HepG2 (cell line): ENCODE measurements at regions not wholly inside any gene's neighbourhood (a gene's known extent, or its start where the extent isn't known, plus 50 kb on each side); places are given as distances from the start of the nearest gene placed in this dataset.

ENCODE experiments used
- ATAC-seq: fragments of 200-7000 bp; cut with Tn5 transposase; 3 replicates; pipeline ENCODE4 v1.9.1; 2020; ENCODE audit warnings: mild to moderate bottlenecking, moderate library complexity
- BruUV-seq: library from RNA; stranded (reverse); fragments of 400-500 nt; replicated peaks from 2 replicates; lab custom pipeline; 2021; lab: Mats Ljungman, UMichigan
- CTCF ChIA-PET: fragments of 300-600 bp; formaldehyde crosslinking; extraction: SDS; loops from one replicate; lab custom pipeline; 2021; ENCODE audit warnings: low total read pairs, inconsistent platforms, low intra/inter-chr PET ratio; lab: Yijun Ruan, JAX
- POLR2A ChIA-PET: fragments of 350-600 bp; sonication (Branson Sonifier 250); formaldehyde crosslinking; loops from one replicate; lab custom pipeline; 2020; ENCODE audit warnings: antibody characterized with exemption, inconsistent platforms; lab: Yijun Ruan, JAX
- DNase-seq: peaks from one replicate; pipeline ENCODE4 v3.0.0-alpha.2; 2015; ENCODE audit warnings: low spot score
- FAIRE-seq: peaks from 3 replicates; lab custom pipeline; 2011; peaks lifted over from hg19 to GRCh38; lab: Jason Lieb, UNC
- H2AFZ ChIP-seq: one replicate; pipeline ENCODE4 v1.6.1; 2011; ENCODE audit warnings: low read length, inconsistent platforms
- H3K27ac ChIP-seq: fragments of 300-600 bp; 3 replicates; pipeline ENCODE4 v1.8.0; 2011; ENCODE audit warnings: mixed run types, mild to moderate bottlenecking, mixed read lengths, low read length, inconsistent platforms; ENCODE audit not compliant: insufficient read depth; ENCODE audit errors: extremely low read length
- H3K27me3 ChIP-seq, 2 experiments: fragments of 200-600 bp in 1 of 2; 2 replicates in 1 of 2; 3 replicates in 1 of 2; pipeline versions ENCODE4 v1.6.0 to v1.8.0; 2011; ENCODE audit warnings: low read length in 2 of 2, mild to moderate bottlenecking in 2 of 2, moderate library complexity in 2 of 2, inconsistent platforms in 1 of 2; ENCODE audit not compliant: insufficient read depth in 2 of 2, control insufficient read depth in 1 of 2
- H3K36me3 ChIP-seq, 2 experiments: fragments of 200-600 bp in 1 of 2; replicated peaks in 1 of 2; 2 replicates in 1 of 2; 3 replicates in 1 of 2; pipeline versions ENCODE4 v1.5.1 to v1.8.0; 2011; ENCODE audit warnings: low read length in 2 of 2, inconsistent platforms in 1 of 2; ENCODE audit not compliant: insufficient read depth in 2 of 2, control insufficient read depth in 1 of 2
- H3K4me1 ChIP-seq: 2 replicates; pipeline ENCODE4 v1.5.1; 2012; ENCODE audit warnings: low read length, inconsistent platforms; ENCODE audit not compliant: insufficient read depth
- H3K4me2 ChIP-seq: 2 replicates; pipeline ENCODE4 v1.6.0; 2011; ENCODE audit warnings: low read depth, low read length, inconsistent platforms
- H3K4me3 ChIP-seq, 3 experiments: fragments of 200-600 bp in 1 of 3; sonication (generic), shearing (Covaris generic) in 1 of 3; replicated peaks in 1 of 3; 2 replicates each; pipeline ENCODE4 v1.5.1; 2011 to 2016; ENCODE audit warnings: low read length in 3 of 3, inconsistent platforms in 2 of 3, low read depth in 2 of 3, mild to moderate bottlenecking in 2 of 3, control low read depth in 1 of 3, mixed read lengths in 1 of 3; ENCODE audit not compliant: insufficient read depth in 1 of 3
- H3K79me2 ChIP-seq: one replicate; pipeline ENCODE4 v1.6.1; 2011; ENCODE audit warnings: low read length, inconsistent platforms; ENCODE audit not compliant: insufficient read depth
- H3K9ac ChIP-seq: 2 replicates; pipeline ENCODE4 v1.6.0; 2011; ENCODE audit warnings: mild to moderate bottlenecking, low read depth, low read length, inconsistent platforms; ENCODE audit not compliant: insufficient read depth
- H3K9me3 ChIP-seq: 2 replicates; pipeline ENCODE4 v1.5.1; 2012; ENCODE audit warnings: mild to moderate bottlenecking, low read length
- H4K20me1 ChIP-seq: 2 replicates; pipeline ENCODE4 v1.6.0; 2011; ENCODE audit warnings: inconsistent platforms, mild to moderate bottlenecking, low read length, moderate library complexity; ENCODE audit not compliant: insufficient read depth
- BCL6 ChIP-seq: IDR thresholded peaks from 2 replicates; pipeline ENCODE4 v1.6.1; 2016; ENCODE audit warnings: missing genetic modification reagents, missing compliant biosample characterization
- FOXM1 ChIP-seq: sonication (generic); formaldehyde crosslinking; IDR thresholded peaks from 2 replicates; pipeline ENCODE4 v1.5.0; 2020; ENCODE audit warnings: missing genetic modification reagents
- FOXP1 ChIP-seq, 2 experiments: fragments of 450-650 bp in 1 of 2; IDR thresholded peaks; 2 replicates each; pipeline ENCODE4 v1.6.1; 2017 to 2018; ENCODE audit warnings: antibody characterized with exemption in 1 of 2
- IRF2 ChIP-seq: IDR thresholded peaks from 2 replicates; pipeline ENCODE4 v1.6.1; 2018; ENCODE audit warnings: missing genetic modification reagents, missing compliant biosample characterization
- MAF1 ChIP-seq: sonication (generic); formaldehyde crosslinking; IDR thresholded peaks from 2 replicates; pipeline ENCODE4 v1.5.0; 2020; ENCODE audit warnings: missing genetic modification reagents, borderline replicate concordance
- RBM39 ChIP-seq: fragments of 200-400 bp; formaldehyde crosslinking; IDR thresholded peaks from one replicate; pipeline ENCODE4 v1.6.1; 2018; ENCODE audit warnings: antibody characterized with exemption, mild to moderate bottlenecking, low read depth, low read length; ENCODE audit not compliant: poor library complexity, severe bottlenecking
- SAP130 ChIP-seq: IDR thresholded peaks from 2 replicates; pipeline ENCODE4 v1.6.1; 2016; ENCODE audit warnings: low read depth
- ZFYVE20 ChIP-seq: sonication (generic); formaldehyde crosslinking; IDR thresholded peaks from 2 replicates; pipeline ENCODE4 v1.8.0; 2023; ENCODE audit warnings: low read depth, mild to moderate bottlenecking, moderate library complexity, missing genetic modification reagents, borderline replicate concordance
- ZNF101 ChIP-seq: sonication (generic); formaldehyde crosslinking; IDR thresholded peaks from 2 replicates; pipeline ENCODE4 v1.4.0; 2020; ENCODE audit warnings: mild to moderate bottlenecking, low read depth, missing genetic modification reagents, borderline replicate concordance
- ZNF296 ChIP-seq: sonication (generic); formaldehyde crosslinking; conservative IDR thresholded peaks from 2 replicates; pipeline ENCODE4 v1.5.0; 2020; ENCODE audit warnings: mild to moderate bottlenecking, missing genetic modification reagents
- ZNF724P ChIP-seq: sonication (generic); formaldehyde crosslinking; IDR thresholded peaks from 2 replicates; pipeline ENCODE4 v1.8.0; 2022; ENCODE audit warnings: missing genetic modification reagents, borderline replicate concordance
- WGBS: methylation state at CpG from one replicate; pipeline ENCODE4 v1.1.6; 2017; ENCODE audit warnings: low lambda C conversion rate; 5-methylcytosine and 5-hydroxymethylcytosine counted together
- in situ Hi-C: cut with HindIII; loops from 2 replicates; pipeline ENCODE4 v1.10.0; 2017; ENCODE audit warnings: low pct_unique_long_range_greater_than_20kb; ENCODE audit not compliant: extremely low pct_ligation_motif_present
- intact Hi-C: fragments of 100-400 bp; cut with micrococcal nuclease; formaldehyde crosslinking; loops from one replicate; pipeline ENCODE4 v1.10.0; 2022; ENCODE audit not compliant: unreplicated experiment
- TF ChIP-seq, protein P1 (sequence below): sonication (generic); formaldehyde crosslinking; IDR thresholded peaks from 2 replicates; pipeline ENCODE4 v1.5.0; 2020; ENCODE audit warnings: missing genetic modification reagents
- TF ChIP-seq, protein P2 (sequence below): sonication (generic); formaldehyde crosslinking; IDR thresholded peaks from 2 replicates; pipeline ENCODE4 v1.4.0; 2020; ENCODE audit warnings: mild to moderate bottlenecking, missing genetic modification reagents

DNA sequence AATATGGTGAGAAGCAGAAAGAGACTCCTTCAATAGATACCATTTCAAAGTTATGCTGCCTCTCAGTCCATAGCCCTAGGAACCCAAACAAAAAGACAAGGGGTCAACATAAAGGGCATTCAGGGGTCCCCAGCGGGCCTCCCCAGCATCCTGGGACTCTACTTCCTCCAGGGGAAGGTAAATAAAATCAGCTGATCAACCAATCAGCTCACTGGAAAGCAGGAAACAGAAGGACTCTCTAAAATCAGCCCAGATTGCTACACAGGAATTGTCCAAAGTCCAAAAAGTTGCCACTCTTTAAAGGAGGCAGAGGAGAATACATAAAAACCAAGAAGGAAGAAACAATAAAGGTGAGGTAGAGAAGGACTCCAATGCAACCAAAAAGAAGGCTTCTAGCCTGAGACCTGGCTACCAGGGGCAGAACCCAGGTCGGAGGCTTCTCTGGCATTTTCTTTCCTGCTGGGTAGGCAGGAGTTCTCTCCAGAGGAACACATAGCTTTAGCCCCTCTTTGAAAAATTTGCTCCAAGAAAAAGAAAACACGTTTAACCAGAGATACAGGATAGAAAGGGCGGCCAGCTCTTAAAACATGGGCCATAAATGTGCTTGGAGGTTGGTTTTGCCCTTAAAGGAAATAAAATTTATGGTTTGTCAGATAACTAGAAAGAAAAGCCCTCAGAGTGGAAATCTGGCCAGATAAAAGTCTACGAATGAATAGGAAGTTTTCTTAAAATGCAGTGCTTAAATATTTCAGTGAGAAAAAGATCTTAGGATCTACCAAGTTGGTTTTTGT, 404.6 kb downstream of the SOX9 start (continued):
- no peak for TF ChIP-seq FOXP1 (IDR thresholded peaks at IDR 0.05)
- peak; percentile 45; the same call in 1 of the 2 replicates for TF ChIP-seq FOXP1 (CRISPR knock-in tag; IDR thresholded peaks at IDR 0.05)
- TF ChIP-seq BCL6 (CRISPR knock-in tag) = peak; percentile 42; the same call in 1 of the 2 replicates
- TF ChIP-seq, protein P1, sequence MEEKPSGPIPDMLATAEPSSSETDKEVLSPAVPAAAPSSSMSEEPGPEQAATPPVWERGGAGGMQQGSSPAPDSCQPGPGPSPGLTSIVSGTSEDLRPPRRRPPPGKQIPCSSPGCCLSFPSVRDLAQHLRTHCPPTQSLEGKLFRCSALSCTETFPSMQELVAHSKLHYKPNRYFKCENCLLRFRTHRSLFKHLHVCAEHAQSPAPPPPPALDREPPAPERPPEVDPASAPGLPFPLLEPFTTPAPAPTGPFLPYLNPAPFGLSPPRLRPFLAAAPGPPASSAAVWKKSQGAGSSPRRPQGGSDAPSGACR (CRISPR knock-in tag) = no peak
- no peak for TF ChIP-seq MAF1 (CRISPR knock-in tag)
- TF ChIP-seq ZNF296 (CRISPR knock-in tag) = no peak
- peak; percentile 51 for TF ChIP-seq SAP130
- TF ChIP-seq FOXM1 (CRISPR knock-in tag) = no peak
- TF ChIP-seq, all 625 proteins: peak for 83

DNA sequence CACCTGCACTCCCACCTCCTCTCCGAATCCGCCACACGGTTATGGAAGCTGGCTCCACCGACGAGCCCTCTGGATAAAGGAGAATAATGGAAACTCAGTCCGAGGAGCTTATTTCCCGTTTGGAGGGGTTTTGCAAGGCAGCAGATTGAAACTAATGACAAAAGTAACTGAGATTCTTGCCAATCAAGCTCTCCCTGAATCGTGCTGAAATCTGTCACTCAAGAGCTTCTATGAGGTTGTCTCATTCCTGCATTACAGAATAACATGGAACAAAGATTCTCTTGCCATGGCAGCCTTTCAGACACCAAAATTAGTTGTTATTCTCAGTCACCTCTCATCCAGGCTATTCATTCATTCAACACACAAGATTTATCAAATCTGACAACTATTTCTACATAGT, 405.9 kb downstream of the SOX9 start:
- no peaks in the 10 kb centered on the region for H3K27me3 ChIP-seq
- no peak overlapping the region for H3K27ac ChIP-seq
- 97% methylated on average over 8 of the region's 8 CpGs for WGBS
- TF ChIP-seq, protein P2, sequence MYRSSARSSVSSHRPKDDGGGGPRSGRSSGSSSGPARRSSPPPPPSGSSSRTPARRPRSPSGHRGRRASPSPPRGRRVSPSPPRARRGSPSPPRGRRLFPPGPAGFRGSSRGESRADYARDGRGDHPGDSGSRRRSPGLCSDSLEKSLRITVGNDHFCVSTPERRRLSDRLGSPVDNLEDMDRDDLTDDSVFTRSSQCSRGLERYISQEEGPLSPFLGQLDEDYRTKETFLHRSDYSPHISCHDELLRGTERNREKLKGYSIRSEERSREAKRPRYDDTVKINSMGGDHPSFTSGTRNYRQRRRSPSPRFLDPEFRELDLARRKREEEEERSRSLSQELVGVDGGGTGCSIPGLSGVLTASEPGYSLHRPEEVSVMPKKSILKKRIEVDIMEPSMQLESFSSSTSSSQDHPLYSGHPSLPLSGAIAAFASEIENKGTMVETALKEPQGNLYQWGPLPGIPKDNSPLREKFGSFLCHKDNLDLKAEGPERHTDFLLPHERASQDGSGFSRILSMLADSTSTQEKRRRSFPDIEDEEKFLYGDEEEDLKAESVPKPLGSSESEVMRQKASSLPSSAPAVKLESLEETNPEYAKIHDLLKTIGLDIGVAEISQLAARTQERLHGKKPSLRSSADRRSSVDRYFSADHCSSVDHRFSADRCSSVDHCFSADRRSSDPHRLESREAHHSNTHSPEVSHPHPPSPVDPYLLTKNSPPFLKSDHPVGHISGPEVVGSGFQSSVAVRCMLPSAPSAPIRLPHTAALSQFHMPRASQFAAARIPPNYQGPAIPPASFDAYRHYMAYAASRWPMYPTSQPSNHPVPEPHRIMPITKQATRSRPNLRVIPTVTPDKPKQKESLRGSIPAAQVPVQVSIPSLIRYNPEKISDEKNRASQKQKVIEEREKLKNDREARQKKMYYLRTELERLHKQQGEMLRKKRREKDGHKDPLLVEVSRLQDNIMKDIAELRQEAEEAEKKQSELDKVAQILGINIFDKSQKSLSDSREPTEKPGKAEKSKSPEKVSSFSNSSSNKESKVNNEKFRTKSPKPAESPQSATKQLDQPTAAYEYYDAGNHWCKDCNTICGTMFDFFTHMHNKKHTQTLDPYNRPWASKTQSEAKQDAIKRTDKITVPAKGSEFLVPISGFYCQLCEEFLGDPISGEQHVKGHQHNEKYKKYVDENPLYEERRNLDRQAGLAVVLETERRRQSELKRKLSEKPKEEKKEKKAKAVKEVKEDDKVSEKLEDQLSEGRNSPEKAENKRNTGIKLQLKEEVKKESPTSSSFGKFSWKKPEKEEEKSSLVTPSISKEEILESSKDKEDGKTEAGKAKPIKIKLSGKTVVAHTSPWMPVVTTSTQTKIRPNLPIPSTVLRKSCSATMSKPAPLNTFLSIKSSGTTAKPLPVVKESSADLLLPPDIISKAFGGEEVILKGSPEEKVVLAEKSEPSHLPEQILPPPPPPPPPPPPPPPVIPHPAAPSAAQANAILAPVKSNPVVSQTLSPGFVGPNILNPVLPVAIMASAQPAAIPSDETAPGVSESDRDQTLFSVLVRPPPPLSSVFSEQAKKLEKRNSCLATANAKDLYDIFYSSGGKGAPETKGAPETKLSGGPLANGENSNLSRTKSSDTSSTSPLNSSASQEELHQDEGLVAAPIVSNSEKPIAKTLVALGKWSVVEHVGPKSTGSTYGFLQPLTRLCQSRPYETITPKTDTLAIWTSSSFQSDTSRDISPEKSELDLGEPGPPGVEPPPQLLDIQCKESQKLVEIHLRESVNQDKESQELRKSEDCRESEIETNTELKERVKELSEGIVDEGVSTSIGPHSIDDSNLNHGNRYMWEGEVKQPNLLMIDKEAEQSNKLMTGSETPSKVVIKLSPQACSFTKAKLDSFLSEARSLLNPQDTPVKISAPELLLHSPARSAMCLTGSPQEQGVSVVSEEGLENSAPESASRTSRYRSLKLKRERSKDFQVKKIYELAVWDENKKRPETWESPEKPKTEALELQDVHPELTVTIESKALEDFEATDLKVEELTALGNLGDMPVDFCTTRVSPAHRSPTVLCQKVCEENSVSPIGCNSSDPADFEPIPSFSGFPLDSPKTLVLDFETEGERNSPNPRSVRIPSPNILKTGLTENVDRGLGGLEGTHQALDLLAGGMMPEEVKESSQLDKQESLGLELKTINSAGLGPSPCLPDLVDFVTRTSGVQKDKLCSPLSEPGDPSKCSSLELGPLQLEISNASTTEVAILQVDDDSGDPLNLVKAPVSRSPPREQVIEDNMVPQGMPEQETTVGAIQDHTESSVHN = no peak
- no peak for TF ChIP-seq ZNF724P (CRISPR knock-in tag)
- no peak for TF ChIP-seq ZFYVE20
- TF ChIP-seq ZNF101 (CRISPR knock-in tag) = no peak
- TF ChIP-seq RBM39 = no peak
- TF ChIP-seq IRF2 (CRISPR knock-in tag) = no peak

More for the DNA sequence above, 405.9 kb downstream of the SOX9 start:
- in situ Hi-C loops (loop anchor here (25.0 kb wide), 2 partner anchors 764 to 1064 kb away; no protein-coding TSS in a partner anchor), intact Hi-C loops (no loop called here)
- Histone ChIP-seq H3K36me3 (no peaks in the 10 kb centered on the region), H3K9me3 (no peaks in the 10 kb centered on the region), H3K79me2 (peaks cover 85% of the 10 kb centered on the region), H3K4me3 (no peak overlapping the region), H3K9ac (no peak overlapping the region), H4K20me1 (no peaks in the 10 kb centered on the region; the same call in 1 of the 2 replicates), H2AFZ (no peak overlapping the region), H3K4me1 (peaks cover 49% of the 10 kb centered on the region), H3K4me2 (no peak overlapping the region)
- no TSS peak for BruUV-seq
- no peak for ATAC-seq
- FAIRE-seq = no peak
- CTCF ChIA-PET = no interaction called here
- POLR2A ChIA-PET = interaction anchor here (1.3 to 1.9 kb wide), 4 partner anchors 13 to 406 kb away, joined by 3 to 9 read pairs (median 6); partner anchors contain the start of gene SOX9
- DNase-seq = no peak
